ENCODE measurements at regions not wholly inside any gene's neighbourhood (a gene's known extent, or its start where the extent isn't known, plus 50 kb on each side); places are given as distances from the start of the nearest gene placed in this dataset.

DNA sequence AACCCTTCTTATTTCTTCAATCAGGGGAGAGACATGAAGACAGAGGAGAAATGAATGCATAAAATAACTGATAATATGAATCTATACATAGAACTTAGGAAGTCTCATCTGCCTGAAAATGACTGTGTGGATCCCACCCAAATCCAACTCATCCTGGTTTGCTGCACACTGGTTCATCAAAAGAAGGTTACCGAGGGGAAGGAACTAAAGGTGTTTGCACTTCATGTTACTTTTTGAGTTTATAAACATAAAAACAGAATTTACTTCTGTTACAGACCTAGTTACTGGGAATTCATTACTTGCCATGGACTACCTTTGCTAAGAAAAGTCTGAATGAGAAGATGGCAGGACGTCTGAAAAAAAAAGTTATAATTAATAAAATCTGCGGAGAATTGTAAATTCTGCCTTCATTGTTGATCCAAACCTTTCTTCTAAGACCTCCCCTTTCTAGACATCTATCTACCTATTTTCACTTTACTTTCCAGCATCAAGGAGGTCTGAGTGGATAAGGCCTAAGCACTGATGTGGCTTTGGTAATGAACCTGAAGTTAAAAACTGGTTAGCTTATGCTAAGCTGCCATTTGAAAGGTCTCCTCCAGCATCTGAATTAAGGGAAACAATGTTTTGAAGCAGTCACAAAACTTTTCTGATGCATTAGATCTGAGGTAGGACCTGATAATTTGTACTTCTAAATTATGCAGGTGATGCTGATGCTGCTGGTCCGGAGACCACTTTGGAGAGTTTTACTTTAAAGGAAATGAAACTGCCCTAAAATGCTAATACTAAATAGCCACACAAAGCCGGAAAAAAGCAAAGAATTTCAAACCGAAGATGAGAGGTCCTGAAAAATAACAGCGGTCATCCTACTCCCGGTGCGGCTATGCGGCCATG lies 84.0 kb downstream of the HFE start:
- Histone ChIP-seq H3K27me3 (no peaks in the 10 kb centered on the region), H3K27ac (peak overlapping the region; percentile 90 to 99 (median 96)), H3K4me1 (peaks cover 0 to 6% (median 1%) of the 10 kb centered on the region in 4 donors), H3K4me3 (peak overlapping the region; percentile 50 to 71 (median 60)), H3K36me3 (no peaks in the 10 kb centered on the region), H3K9me3 (no peaks in the 10 kb centered on the region)
- DNase-seq, result no peak
- TF ChIP-seq POLR2A (IDR thresholded peaks at IDR 0.05), result no peak
- TF ChIP-seq, protein P1, sequence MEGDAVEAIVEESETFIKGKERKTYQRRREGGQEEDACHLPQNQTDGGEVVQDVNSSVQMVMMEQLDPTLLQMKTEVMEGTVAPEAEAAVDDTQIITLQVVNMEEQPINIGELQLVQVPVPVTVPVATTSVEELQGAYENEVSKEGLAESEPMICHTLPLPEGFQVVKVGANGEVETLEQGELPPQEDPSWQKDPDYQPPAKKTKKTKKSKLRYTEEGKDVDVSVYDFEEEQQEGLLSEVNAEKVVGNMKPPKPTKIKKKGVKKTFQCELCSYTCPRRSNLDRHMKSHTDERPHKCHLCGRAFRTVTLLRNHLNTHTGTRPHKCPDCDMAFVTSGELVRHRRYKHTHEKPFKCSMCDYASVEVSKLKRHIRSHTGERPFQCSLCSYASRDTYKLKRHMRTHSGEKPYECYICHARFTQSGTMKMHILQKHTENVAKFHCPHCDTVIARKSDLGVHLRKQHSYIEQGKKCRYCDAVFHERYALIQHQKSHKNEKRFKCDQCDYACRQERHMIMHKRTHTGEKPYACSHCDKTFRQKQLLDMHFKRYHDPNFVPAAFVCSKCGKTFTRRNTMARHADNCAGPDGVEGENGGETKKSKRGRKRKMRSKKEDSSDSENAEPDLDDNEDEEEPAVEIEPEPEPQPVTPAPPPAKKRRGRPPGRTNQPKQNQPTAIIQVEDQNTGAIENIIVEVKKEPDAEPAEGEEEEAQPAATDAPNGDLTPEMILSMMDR (IDR thresholded peaks at IDR 0.05), result no peak

DNA sequence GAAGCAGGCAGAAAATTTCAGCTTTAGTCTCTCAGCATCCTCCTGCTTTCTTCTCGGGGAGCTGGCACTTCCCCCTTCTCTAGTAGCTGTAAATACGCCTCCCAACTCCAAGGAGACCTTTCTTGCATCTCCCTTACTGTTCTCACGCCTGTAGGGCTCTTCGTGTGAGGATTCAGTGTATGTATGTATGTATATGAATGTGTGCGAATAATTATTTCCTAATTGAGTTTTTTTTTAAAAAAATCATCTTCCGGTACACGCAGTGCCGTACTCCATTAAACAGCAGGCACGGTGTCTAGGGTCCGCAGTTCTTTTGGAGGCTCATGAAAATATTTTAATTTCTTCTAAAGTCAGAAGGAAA lies 85.4 kb downstream of the HFE start:
- TF ChIP-seq, protein P1 (IDR thresholded peaks at IDR 0.05), result no peak
- TF ChIP-seq POLR2A (IDR thresholded peaks at IDR 0.05), result no peak
- no peaks in the 10 kb centered on the region for H3K27me3 ChIP-seq
- H3K9me3 ChIP-seq, result no peaks in the 10 kb centered on the region
- no peaks in the 10 kb centered on the region for H3K36me3 ChIP-seq
- peak in 2 of 3 donors; percentile 44 to 72 for DNase-seq
- H3K4me3 ChIP-seq, result peak overlapping the region; percentile 50 to 71 (median 60)
- H3K4me1 ChIP-seq, result peaks cover 0 to 6% (median 1%) of the 10 kb centered on the region in 4 donors
- peak overlapping the region; percentile 90 to 99 (median 96) for H3K27ac ChIP-seq

DNA sequence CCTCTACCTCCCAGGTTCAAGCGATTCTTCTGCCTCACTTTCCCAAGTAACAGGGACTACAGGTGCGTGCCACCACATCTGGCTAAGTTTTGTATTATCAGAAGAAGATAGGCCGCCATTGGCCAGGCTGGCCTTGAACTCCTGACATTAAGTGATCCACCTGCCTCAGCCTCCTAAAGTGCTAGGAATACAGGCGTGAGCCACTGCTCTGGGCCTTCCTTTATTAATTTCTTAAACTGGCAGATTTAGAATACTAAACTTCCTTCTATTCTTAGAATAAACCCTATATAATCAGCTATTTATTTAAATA lies 86.6 kb downstream of the HFE start:
- no peaks in the 10 kb centered on the region for H3K27me3 ChIP-seq
- H3K4me3 ChIP-seq, result no peak overlapping the region
- peak in 1 of 3 donors; percentile 16 for DNase-seq
- no peaks in the 10 kb centered on the region for H3K9me3 ChIP-seq
- no peaks in the 10 kb centered on the region for H3K36me3 ChIP-seq
- TF ChIP-seq, protein P1 (IDR thresholded peaks at IDR 0.05), result no peak
- TF ChIP-seq POLR2A (IDR thresholded peaks at IDR 0.05), result no peak
- peak overlapping the region in 1 of 4 donors; percentile 90 for H3K27ac ChIP-seq
- H3K4me1 ChIP-seq, result peaks cover 0 to 6% (median 1%) of the 10 kb centered on the region in 4 donors

GRCh38 chr6:26175033-26175427 lies 87.8 kb downstream of the HFE start:
- Histone ChIP-seq H3K27me3 (no peaks in the 10 kb centered on the region), H3K36me3 (no peaks in the 10 kb centered on the region), H3K4me1 (peaks cover 0 to 6% (median 1%) of the 10 kb centered on the region in 4 donors), H3K4me3 (no peak overlapping the region), H3K27ac (no peak overlapping the region), H3K9me3 (no peaks in the 10 kb centered on the region)
- no peak for TF ChIP-seq POLR2A (IDR thresholded peaks at IDR 0.05)
- TF ChIP-seq, protein P1 (IDR thresholded peaks at IDR 0.05), result no peak
- DNase-seq, result no peak

DNA sequence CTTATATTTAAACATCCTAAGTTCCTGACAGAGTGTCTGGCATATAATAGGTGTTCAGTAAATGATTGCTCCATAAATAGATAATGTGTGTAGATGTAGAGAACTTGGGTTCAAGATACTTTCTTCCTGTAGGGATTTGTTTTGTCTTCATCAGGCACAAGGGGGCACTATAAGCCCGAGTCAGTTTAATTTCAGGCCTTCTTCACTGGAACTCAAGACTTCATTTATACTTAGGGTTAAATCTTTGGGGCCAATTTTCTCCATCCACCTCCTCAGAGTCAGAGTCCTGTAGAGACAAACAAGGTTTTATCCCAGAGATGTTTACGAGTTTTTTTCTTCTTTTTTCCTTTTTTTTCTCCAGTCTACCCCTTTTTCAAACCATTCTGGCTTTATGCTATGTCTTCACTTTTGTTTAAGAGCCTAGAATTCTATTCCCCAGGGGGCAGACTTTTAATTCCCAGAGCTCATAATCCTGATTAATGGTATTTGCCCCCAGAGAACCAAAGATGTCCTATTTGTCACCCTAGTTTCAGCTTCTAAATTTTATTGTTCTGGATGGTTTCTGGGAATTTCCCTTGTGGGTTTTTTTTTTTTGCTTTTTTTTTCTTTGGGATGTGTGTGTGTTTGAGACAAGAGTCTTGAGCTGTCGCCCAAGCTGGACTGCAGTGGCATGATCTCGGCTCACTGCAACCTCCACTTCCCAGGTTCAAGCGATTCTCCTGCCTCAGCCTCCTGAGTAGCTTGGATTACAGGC lies 88.4 kb downstream of the HFE start:
- H3K27ac ChIP-seq, result peak overlapping the region in 1 of 4 donors; percentile 4

More for the DNA sequence above, 88.4 kb downstream of the HFE start:
- TF ChIP-seq, protein P1 (IDR thresholded peaks at IDR 0.05), result peak; percentile 61 to 79 (median 70)
- TF ChIP-seq POLR2A (IDR thresholded peaks at IDR 0.05), result no peak
- H3K4me3 ChIP-seq, result no peak overlapping the region
- no peaks in the 10 kb centered on the region for H3K9me3 ChIP-seq
- peak in 2 of 3 donors; percentile 37 to 76 for DNase-seq
- H3K27me3 ChIP-seq, result no peaks in the 10 kb centered on the region
- no peaks in the 10 kb centered on the region for H3K36me3 ChIP-seq
- peaks cover 0 to 6% (median 1%) of the 10 kb centered on the region in 4 donors for H3K4me1 ChIP-seq
